ENCODE measurements at regions not wholly inside any gene's neighbourhood (a gene's known extent, or its start where the extent isn't known, plus 50 kb on each side); places are given as distances from the start of the nearest gene placed in this dataset.

DNA sequence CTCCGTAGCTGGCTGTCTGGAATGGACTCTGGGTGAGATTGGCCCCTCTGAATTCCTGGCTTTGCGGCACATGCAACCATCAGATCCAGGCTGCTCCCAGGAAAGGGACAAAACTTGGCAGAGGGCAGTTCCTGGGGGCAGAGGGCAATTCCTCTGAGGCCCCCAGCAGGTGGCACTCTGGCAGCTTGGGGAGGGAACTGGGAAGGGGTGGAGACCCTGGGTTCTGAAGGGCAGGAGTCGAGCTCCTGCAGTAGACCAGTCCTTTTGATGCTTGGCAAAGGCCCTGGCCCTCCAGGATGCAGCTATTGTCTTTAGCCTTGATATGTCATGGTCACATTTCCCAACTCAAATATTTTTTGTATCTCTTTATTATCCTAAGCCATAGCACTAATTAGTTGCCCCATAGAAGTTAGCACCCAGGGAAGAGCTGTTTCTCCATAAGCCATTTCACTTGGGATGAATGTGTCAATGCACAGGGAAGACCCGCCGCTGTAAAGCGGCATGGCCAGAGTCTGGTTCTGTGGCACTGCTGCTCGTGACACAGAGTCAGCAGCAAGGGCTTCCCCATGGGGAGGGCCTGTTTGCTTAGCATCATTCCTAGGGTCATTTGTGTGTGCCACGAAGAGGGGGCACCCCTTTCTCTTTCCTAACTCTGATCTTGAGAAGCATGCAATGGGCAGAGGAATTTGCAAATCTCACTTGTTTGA lies 51.2 kb upstream of the CDK20 start:
- H3K4me3 ChIP-seq (replicated peaks; ENCODE audit: low read depth, low read length), result no peak overlapping the region
- TF ChIP-seq CTCF (IDR thresholded peaks at IDR 0.05; ENCODE audit: low read depth, low read length, missing control alignments), result no peak
- no peak for DNase-seq (ENCODE audit: extremely low read depth, low read depth)

- TF ChIP-seq CTCF (IDR thresholded peaks at IDR 0.05; ENCODE audit: low read depth, low read length, missing control alignments), result no peak
- no peak overlapping the region for H3K4me3 ChIP-seq (replicated peaks; ENCODE audit: low read depth, low read length)
- DNase-seq (ENCODE audit: extremely low read depth, low read depth), result no peak
These were observed 50.6 kb upstream of the CDK20 start for GRCh38 chr9:88024896-88025295.
